ENCODE measurements at regions not wholly inside any gene's neighbourhood (a gene's known extent, or its start where the extent isn't known, plus 50 kb on each side); places are given as distances from the start of the nearest gene placed in this dataset.

DNA sequence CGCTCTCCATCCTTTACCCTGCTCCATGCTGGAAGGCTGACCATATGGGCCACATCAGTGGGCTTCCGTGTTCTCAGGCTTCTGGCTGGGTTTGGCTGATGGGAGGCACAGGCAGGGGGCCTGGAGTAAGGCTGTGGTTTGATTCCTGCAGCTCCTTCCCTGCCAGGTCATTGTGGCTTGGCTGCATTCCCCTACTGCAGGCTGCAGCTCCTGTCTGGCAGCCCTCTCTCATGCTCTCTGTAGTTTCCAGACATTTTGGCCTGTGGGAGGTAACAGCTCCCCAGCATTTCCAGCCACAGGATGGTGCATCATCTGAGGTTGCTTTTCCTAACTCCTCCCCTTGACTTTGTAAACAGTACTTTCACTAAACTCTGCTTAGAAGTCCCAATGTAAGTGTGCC, 102.0 kb upstream of the PTPN3 start:
- H3K27me3 Mint-ChIP-seq (ENCODE audit: unreplicated experiment) = peaks cover 19% of the 10 kb centered on the region
- peaks cover 6% of the 10 kb centered on the region for H3K4me1 Mint-ChIP-seq (ENCODE audit: unreplicated experiment)
- no peak for DNase-seq (ENCODE audit: extremely low spot score, unreplicated experiment)
- TF ChIP-seq CTCF (IDR thresholded peaks at IDR 0.05) = no peak
- H3K4me3 Mint-ChIP-seq (ENCODE audit: unreplicated experiment) = no peak overlapping the region
- H3K36me3 Mint-ChIP-seq (ENCODE audit: unreplicated experiment) = no peaks in the 10 kb centered on the region
- peaks cover 8% of the 10 kb centered on the region for H3K9me3 Mint-ChIP-seq (ENCODE audit: unreplicated experiment)
- no peak overlapping the region for H3K27ac Mint-ChIP-seq (ENCODE audit: unreplicated experiment)

DNA sequence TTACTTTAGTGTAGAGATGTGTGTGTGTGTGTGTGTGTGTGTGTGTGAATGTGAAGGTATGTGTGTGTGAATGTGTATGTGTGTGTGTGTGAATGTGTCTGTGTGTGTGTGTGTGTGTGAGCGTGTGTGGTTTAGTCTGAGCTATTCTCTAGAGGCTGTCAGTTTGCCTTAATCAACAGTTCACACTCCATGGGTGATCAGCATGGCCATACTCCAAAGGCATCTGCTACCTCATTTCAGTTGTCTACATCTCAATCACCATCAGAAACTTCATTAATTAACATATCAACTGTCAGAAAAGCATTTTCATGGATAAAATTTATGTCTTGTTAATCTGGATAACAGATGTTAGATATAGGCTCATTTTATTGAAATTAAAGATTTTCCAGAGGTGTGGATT, 103.1 kb upstream of the PTPN3 start:
- Mint-ChIP-seq H3K36me3 (ENCODE audit: unreplicated experiment) (no peaks in the 10 kb centered on the region), H3K4me1 (ENCODE audit: unreplicated experiment) (peaks cover 6% of the 10 kb centered on the region), H3K4me3 (ENCODE audit: unreplicated experiment) (no peak overlapping the region), H3K27me3 (ENCODE audit: unreplicated experiment) (peaks cover 22% of the 10 kb centered on the region), H3K9me3 (ENCODE audit: unreplicated experiment) (peaks cover 8% of the 10 kb centered on the region), H3K27ac (ENCODE audit: unreplicated experiment) (no peak overlapping the region)
- DNase-seq (ENCODE audit: extremely low spot score, unreplicated experiment) = no peak
- no peak for TF ChIP-seq CTCF (IDR thresholded peaks at IDR 0.05)

- H3K36me3 Mint-ChIP-seq (ENCODE audit: unreplicated experiment) = no peaks in the 10 kb centered on the region
- peaks cover 35% of the 10 kb centered on the region for H3K27me3 Mint-ChIP-seq (ENCODE audit: unreplicated experiment)
- DNase-seq (ENCODE audit: extremely low spot score, unreplicated experiment) = no peak
- no peak overlapping the region for H3K27ac Mint-ChIP-seq (ENCODE audit: unreplicated experiment)
- peaks cover 6% of the 10 kb centered on the region for H3K4me1 Mint-ChIP-seq (ENCODE audit: unreplicated experiment)
- TF ChIP-seq CTCF (IDR thresholded peaks at IDR 0.05) = no peak
- H3K9me3 Mint-ChIP-seq (ENCODE audit: unreplicated experiment) = peaks cover 8% of the 10 kb centered on the region
- H3K4me3 Mint-ChIP-seq (ENCODE audit: unreplicated experiment) = no peak overlapping the region
Measured at GRCh38 chr9:109602987-109603386, 104.9 kb upstream of the PTPN3 start.

DNA sequence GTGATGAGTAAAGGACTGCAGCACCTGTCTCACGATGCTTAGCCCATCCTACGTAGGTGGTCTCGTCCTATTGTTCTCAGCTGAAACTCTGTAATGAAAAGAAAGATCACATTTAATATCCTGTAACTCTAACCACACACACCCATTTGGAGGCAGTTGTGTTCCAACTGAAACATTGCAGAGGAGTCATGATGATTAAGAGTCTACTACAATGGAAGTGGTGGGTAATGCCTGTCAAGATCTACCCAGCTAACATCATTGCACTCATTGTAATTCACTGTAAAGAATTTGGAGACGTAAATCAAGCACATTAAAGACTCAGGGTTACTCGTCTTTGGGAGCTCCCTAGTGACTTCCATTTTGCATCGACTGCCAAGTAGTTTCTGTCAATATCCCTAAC, 106.0 kb upstream of the PTPN3 start:
- Mint-ChIP-seq H3K27me3 (ENCODE audit: unreplicated experiment) (peaks cover 39% of the 10 kb centered on the region), H3K4me1 (ENCODE audit: unreplicated experiment) (peaks cover 6% of the 10 kb centered on the region), H3K27ac (ENCODE audit: unreplicated experiment) (no peak overlapping the region), H3K4me3 (ENCODE audit: unreplicated experiment) (no peak overlapping the region), H3K36me3 (ENCODE audit: unreplicated experiment) (no peaks in the 10 kb centered on the region), H3K9me3 (ENCODE audit: unreplicated experiment) (peaks cover 8% of the 10 kb centered on the region)
- no peak for DNase-seq (ENCODE audit: extremely low spot score, unreplicated experiment)
- no peak for TF ChIP-seq CTCF (IDR thresholded peaks at IDR 0.05)

- peaks cover 3% of the 10 kb centered on the region for H3K4me1 Mint-ChIP-seq (ENCODE audit: unreplicated experiment)
- peaks cover 42% of the 10 kb centered on the region for H3K27me3 Mint-ChIP-seq (ENCODE audit: unreplicated experiment)
- H3K36me3 Mint-ChIP-seq (ENCODE audit: unreplicated experiment) = no peaks in the 10 kb centered on the region
- TF ChIP-seq CTCF (IDR thresholded peaks at IDR 0.05) = no peak
- H3K27ac Mint-ChIP-seq (ENCODE audit: unreplicated experiment) = no peak overlapping the region
- no peak for DNase-seq (ENCODE audit: extremely low spot score, unreplicated experiment)
- H3K4me3 Mint-ChIP-seq (ENCODE audit: unreplicated experiment) = no peak overlapping the region
- H3K9me3 Mint-ChIP-seq (ENCODE audit: unreplicated experiment) = peaks cover 8% of the 10 kb centered on the region
Measured at GRCh38 chr9:109604781-109605180, 106.7 kb upstream of the PTPN3 start.
